NCI-H2227 (cell line): ENCODE measurements at regions not wholly inside any gene's neighbourhood (a gene's known extent, or its start where the extent isn't known, plus 50 kb on each side); places are given as distances from the start of the nearest gene placed in this dataset.

Experiments
- DNase-seq: peaks from one replicate; lab custom pipeline; 2025; ENCODE audit not compliant: unreplicated experiment; lab: John Stamatoyannopoulos, UW

GRCh38 chr15:45743426-45744235 lies 108.8 kb downstream of the SQOR start:
- no peak for DNase-seq

GRCh38 chr15:45744236-45744589 lies 109.4 kb downstream of the SQOR start:
- DNase-seq = no peak

GRCh38 chr15:45747426-45747825 lies 112.6 kb downstream of the SQOR start:
- no peak for DNase-seq

- no peak for DNase-seq
Measured at GRCh38 chr15:45751629-45752028, 116.8 kb downstream of the SQOR start.

- no peak for DNase-seq
Measured at GRCh38 chr15:45759936-45760335, 125.1 kb downstream of the SQOR start.

- no peak for DNase-seq
Measured at GRCh38 chr15:45762726-45763125, 127.9 kb downstream of the SQOR start.

GRCh38 chr15:45763170-45763869 lies 128.5 kb downstream of the SQOR start:
- no peak for DNase-seq

GRCh38 chr15:45773149-45773548 lies 138.3 kb downstream of the SQOR start:
- DNase-seq = no peak

- DNase-seq = no peak
Measured at GRCh38 chr15:45776772-45777171, 141.9 kb downstream of the SQOR start.

GRCh38 chr15:45777781-45778180 lies 143.0 kb downstream of the SQOR start:
- DNase-seq = no peak

- no peak for DNase-seq
Measured at GRCh38 chr15:45780352-45780751, 145.5 kb downstream of the SQOR start.

- DNase-seq = no peak
Measured at GRCh38 chr15:45784656-45785055, 149.8 kb downstream of the SQOR start.

GRCh38 chr15:45785897-45786296 lies 151.1 kb downstream of the SQOR start:
- DNase-seq = no peak

GRCh38 chr15:45790325-45790943 lies 155.6 kb downstream of the SQOR start:
- DNase-seq = peak; percentile 17

GRCh38 chr15:45794304-45794703 lies 159.5 kb downstream of the SQOR start:
- no peak for DNase-seq

GRCh38 chr15:45794712-45795439 lies 160.0 kb downstream of the SQOR start:
- DNase-seq = no peak

- peak; percentile 14 for DNase-seq
Measured at GRCh38 chr15:45795440-45796069, 160.7 kb downstream of the SQOR start.

- no peak for DNase-seq
Measured at GRCh38 chr15:45796433-45796832, 161.6 kb downstream of the SQOR start.

GRCh38 chr15:45799508-45799907 lies 164.7 kb downstream of the SQOR start:
- no peak for DNase-seq

GRCh38 chr15:45801543-45801942 lies 166.7 kb downstream of the SQOR start:
- DNase-seq = no peak

GRCh38 chr15:45802140-45802539 lies 167.3 kb downstream of the SQOR start:
- peak; percentile 83 for DNase-seq
